HS-5 (cell line): ENCODE measurements at regions not wholly inside any gene's neighbourhood (a gene's known extent, or its start where the extent isn't known, plus 50 kb on each side); places are given as distances from the start of the nearest gene placed in this dataset.

Experiments
- DNase-seq: peaks from one replicate; pipeline ENCODE4 v3.0.0-alpha.2; 2012; ENCODE audit warnings: low read depth

GRCh38 chr2:42918671-42919318, 126.4 kb upstream of the HAAO start:
- DNase-seq: no peak

DNA sequence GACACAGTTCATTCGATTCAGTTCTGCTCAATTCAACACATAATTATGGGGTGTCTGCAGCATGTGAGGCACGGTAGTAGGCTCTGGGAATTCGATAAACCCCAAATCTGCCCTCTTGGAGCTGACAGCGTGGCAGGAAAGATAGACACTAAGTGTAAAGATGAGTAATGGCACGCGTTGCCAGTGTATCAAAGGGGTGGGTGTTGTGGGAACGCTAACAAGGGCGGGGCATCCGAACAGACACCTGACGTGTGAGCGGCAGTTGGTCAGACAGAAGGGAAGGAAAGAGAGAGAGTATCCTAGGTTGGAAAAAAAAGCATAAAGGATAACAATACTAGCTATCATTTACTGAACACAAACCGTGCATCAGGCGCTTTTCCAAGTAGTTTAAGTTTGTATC, 125.7 kb upstream of the HAAO start:
- no peak for DNase-seq

DNA sequence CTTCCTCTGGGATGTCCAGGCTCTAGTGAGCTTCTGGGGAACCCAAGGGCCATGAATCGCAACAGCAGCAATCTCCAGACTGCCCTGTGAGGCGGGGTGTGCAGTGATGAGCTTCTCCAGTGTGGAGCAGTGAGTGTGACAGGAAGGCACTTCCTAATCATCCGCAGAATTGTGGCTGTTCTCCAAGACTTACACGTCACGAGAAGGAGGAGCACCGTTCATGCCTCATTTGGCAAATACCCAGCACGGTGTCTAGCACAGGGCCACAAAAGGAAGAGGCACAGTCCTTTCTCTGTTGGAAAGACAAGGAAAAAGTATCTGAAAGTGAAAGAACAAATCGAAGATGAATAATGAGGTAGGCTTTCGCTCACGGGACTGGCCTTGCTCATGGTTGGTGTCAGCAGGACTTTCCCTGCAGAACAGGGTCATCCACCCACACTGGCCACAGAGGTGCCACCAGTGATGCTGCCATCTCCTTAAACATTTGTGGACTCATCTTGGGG, 125.1 kb upstream of the HAAO start:
- no peak for DNase-seq

DNA sequence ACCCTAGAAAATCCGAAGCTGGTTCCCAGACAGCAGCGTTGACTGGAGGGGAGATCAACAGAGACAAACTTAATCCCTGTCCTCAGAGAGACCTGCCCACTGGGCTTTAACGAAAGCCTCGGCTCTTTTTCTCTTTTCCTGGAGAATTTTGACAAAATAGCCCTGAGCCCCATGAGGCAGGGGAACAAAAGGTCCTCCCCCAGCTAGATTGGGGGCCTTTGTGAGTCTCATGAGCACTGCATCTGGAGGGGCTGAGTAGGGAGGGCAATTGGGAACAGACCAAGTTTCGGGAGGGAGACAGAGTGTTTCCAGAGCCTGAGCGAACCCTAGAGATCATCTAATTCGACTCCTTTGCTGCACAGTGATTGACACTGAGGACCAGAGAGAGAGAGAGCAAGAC, 123.9 kb upstream of the HAAO start:
- no peak for DNase-seq

DNA sequence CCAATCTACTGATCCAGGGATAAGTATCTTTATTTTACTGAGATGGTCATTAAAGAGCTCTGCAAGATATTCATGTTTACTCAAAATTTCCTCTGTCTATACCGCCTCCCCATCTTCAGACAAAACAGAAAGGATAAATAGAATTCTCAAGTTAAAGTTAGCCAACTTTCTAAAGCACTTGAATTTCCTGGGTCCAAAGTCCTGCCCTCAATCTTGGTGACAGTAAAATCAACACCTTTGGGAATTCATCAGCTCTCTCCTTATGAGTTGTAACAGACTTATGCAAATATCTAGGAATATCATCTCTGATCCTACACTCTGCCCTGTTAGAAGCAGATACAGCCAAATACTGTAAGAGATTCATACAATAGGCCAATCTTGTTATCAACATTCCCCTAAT, 122.5 kb upstream of the HAAO start:
- no peak for DNase-seq

- no peak for DNase-seq
These were observed 121.9 kb upstream of the HAAO start for GRCh38 chr2:42914314-42914713.

GRCh38 chr2:42913280-42913878, 121.0 kb upstream of the HAAO start:
- no peak for DNase-seq

GRCh38 chr2:42910645-42911405, 118.4 kb upstream of the HAAO start:
- no peak for DNase-seq

DNA sequence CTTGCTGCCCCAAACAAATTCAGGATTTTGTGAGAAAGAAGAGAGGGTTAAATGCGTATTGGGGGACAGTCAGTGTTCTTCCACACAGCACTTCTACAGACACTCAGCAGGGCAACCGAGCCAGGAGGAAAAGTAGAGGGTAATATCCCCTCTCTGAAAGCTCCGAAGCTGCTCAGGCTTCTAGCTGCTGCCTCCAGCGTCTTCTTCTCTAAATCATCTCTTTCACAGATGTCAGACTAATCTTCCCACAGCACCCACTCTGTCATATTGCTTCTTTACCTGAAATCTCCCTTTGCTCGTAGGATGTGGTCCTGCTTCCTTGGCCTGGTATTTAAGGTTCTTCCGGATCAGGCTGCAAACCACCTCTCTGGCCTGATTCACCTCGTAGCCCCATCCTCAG, 117.6 kb upstream of the HAAO start:
- no peak for DNase-seq

GRCh38 chr2:42908518-42909200, 116.3 kb upstream of the HAAO start:
- no peak for DNase-seq

DNA sequence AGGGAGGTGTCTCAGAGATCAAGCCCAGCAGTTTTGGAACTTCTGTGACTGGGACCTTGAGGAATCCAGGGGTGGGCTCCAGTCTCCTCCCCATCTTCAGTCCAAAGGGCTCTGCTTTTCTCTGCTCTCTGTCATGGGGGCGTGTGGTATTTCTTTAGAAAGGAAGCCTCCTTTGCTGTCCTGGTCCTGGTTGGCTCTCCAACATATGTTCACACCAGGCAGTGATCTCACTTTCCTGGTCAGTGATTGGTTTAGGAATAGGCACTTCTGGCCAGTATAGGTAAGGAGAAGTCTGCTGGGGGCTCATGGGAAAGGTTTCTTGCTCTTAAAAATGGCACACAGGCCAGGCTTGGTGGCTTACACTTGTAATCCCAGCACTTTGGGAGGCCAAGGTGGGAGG, 115.5 kb upstream of the HAAO start:
- DNase-seq: no peak

DNA sequence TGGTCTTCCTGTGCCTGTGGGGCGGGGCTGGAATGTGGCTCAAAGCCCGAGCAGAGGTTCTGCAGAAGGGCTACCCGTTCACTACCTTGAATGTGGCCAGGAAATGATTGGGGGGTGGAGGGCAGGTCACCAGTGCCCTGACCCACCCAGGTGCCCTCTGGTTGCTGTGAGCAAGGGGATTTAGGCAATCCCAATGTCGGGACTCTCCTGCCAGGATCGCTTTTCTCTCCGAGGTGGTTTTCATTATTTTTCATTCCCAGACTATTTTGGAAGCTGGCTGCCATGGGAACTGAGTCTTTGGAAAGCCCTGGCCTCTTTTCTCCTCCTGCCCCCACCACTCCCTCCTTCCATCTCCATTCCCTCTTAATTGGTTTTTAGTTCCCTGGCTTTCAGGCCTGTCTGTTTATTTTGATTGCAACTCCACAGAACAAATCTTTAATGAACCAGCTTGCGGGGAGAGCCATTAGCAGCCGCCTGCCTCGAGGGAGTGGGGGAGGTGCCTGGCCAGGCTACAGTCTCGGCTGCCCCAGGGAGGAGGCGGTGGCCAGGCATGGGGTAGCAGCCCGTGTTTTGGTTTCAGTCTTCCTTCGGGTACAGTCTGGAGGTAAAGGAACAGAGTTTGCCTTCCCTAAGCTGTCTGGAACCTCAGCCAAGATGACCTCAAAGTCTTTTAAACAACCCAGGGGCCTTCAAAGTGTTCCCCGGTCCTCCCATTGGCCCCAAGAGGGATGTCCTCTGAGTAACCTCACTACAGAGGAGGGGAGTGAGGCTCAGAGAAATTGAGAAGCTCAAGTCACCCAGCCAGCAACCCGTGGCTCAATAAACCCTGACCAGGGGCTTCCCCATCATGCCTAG, 114.4 kb upstream of the HAAO start:
- DNase-seq: no peak

DNA sequence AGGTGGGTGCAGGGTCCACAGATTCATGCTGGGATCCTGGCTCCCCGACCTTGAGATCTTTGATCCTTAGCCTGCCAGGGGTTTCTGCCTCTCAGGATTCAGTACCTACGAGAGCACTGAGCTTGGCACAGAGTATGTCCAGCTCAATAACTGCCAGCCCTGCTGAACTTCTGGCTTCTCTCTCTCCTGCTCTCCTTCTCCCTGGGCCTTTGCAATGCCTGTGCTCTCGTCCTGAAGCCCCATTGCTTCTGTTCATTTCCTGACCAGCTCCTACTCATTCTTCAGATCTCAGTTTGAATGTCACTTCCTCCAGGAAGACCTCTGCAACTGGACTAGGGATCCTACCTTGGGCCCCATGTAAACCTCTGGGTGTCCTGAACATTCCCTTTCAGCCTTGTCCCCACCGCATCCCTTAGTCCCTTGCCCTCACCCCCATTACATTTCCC, 113.8 kb upstream of the HAAO start:
- no peak for DNase-seq

DNA sequence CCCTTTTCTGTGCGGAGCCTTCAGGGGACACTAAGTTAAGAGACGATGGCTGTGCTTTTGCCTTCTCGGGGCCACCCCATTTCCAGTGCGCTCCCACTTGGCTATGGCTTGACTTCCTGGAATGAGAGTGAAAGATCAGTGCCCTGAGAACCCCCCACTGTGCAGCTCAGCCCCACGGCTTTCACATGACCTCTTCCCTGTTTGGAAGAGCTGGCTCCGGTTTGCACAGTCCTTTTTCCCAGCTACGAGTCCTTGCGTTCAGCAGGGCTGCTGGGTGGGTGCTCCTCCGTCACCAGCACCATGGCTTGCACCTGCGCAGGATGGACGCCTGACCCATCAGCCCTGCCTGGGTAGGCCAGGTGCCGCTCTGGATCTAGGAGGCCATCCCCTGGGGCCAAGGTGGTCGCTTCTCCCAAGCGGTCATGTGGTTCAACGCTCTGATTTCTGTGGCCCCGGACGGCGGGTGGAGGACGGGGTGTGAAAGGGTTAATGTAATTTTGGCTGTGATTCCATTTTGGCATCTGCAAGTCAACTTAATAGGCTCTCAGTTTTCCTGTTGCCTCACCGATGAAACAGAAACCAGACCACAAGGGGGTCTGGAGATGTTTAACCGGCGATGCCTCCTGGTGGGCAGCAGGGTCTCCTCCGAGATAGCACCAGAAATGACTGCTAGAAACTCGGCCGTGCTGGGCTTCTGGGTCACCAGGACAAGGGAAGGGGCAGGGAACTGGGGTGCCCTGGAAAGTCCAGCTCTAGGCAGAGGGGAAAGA, 113.1 kb upstream of the HAAO start:
- no peak for DNase-seq

DNA sequence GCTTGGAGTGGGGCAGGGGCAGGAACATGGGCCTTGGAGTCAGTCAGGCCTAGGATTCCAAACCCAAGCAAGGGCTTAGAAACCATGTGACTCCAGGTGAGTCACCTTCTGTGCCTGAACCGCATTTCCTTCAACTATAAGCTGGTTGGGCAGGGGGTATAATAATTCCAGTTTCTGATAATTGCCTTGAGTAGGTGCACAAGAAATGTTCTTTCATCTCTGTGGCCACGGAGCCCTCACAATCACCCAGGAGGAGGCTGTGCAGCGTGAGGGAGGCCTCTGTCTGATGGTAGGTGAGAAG, 112.1 kb upstream of the HAAO start:
- no peak for DNase-seq

GRCh38 chr2:42903821-42904575, 111.6 kb upstream of the HAAO start:
- DNase-seq: no peak

- no peak for DNase-seq
These were observed 110.7 kb upstream of the HAAO start for GRCh38 chr2:42902939-42903709.

DNA sequence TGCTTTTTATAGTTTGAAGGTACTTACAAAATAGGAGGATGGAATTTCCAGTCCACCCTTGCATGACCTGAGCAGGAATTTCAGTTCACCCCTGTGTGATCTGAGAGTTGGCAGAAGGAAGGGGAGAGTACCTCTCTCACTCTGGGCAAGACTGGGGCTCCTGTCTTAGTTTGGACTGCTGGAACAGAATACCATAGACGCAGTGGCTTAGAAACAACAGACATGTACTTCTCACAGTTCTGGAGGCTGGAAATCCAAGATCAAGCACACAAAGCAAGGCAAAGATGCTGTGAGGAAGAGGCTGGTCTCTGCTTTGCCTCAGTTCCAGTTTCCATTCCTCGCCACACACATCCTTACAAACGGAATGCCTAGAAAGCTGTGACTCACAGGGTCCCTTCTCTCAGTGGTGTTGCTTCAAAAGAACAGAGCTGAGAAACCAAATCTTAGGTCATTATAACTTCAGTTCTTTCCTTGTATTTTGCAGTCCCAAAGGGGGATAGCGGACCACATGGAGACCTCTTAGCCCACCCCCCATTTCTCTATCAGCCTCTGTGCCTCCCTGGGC, 108.8 kb upstream of the HAAO start:
- no peak for DNase-seq

- no peak for DNase-seq
These were observed 108.0 kb upstream of the HAAO start for GRCh38 chr2:42900289-42900891.
